ENCODE measurements at regions not wholly inside any gene's neighbourhood (a gene's known extent, or its start where the extent isn't known, plus 50 kb on each side); places are given as distances from the start of the nearest gene placed in this dataset.

DNA sequence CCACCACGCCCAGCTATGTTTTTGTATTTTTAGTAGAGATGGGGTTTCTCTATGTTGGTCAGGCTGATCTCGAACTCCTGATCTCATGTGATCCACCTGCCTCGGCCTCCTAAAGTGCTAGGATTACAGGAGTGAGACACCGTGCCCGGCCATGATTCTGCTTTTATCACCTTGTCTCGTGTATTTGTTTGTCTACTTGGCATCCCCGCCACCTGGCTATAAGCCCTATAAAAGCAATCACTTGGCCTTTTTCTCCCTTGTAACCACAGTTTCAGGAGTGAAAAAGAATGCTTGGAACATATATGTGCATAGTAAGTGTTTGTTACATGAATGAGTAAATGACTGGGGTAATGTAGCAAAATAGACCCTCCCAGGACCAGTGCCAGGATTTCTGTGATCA is 77.5 kb upstream of the PAPOLG start:
- no peak overlapping the region for H3K4me3 ChIP-seq (ENCODE audit: low read depth, low read length)
- TF ChIP-seq CTCF (IDR thresholded peaks at IDR 0.05; ENCODE audit: low read depth, low read length): no peak
- in situ Hi-C loops (cut with HindIII; ENCODE audit: low sequenced_read_pairs): no loop called here
- DNase-seq (ENCODE audit: low read depth, low spot score): no peak

- TF ChIP-seq CTCF (IDR thresholded peaks at IDR 0.05; ENCODE audit: low read depth, low read length): no peak
- in situ Hi-C loops (cut with HindIII; ENCODE audit: low sequenced_read_pairs): no loop called here
- DNase-seq (ENCODE audit: low read depth, low spot score): no peak
- H3K4me3 ChIP-seq (ENCODE audit: low read depth, low read length): no peak overlapping the region
Measured at GRCh38 chr2:60679036-60679780, 76.9 kb upstream of the PAPOLG start.

DNA sequence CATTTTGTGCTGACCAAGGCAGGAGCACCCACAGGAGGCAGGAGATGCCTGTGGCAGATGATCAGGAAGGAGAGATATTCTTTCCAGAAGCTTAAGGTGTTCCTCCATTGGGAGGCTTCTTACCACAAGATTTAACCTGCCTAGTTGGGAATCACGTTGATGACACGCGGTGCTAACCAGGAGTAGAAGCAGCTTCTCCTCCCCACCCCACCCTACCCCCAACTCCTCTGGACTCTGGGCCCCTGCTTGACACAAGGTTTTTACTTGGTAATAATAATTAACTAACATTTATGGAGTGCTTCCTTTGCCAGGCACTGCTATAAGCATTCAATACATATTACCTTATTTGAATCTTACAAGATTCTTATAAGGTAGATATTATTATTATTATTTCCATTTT is 62.5 kb upstream of the PAPOLG start:
- TF ChIP-seq CTCF (IDR thresholded peaks at IDR 0.05; ENCODE audit: low read depth, low read length): no peak
- in situ Hi-C loops (cut with HindIII; ENCODE audit: low sequenced_read_pairs): no loop called here
- no peak overlapping the region for H3K4me3 ChIP-seq (ENCODE audit: low read depth, low read length)
- DNase-seq (ENCODE audit: low read depth, low spot score): no peak

GRCh38 chr2:60695793-60696192 is 60.3 kb upstream of the PAPOLG start:
- no peak for TF ChIP-seq CTCF (IDR thresholded peaks at IDR 0.05; ENCODE audit: low read depth, low read length)
- in situ Hi-C loops (cut with HindIII; ENCODE audit: low sequenced_read_pairs): no loop called here
- H3K4me3 ChIP-seq (ENCODE audit: low read depth, low read length): no peak overlapping the region
- no peak for DNase-seq (ENCODE audit: low read depth, low spot score)

DNA sequence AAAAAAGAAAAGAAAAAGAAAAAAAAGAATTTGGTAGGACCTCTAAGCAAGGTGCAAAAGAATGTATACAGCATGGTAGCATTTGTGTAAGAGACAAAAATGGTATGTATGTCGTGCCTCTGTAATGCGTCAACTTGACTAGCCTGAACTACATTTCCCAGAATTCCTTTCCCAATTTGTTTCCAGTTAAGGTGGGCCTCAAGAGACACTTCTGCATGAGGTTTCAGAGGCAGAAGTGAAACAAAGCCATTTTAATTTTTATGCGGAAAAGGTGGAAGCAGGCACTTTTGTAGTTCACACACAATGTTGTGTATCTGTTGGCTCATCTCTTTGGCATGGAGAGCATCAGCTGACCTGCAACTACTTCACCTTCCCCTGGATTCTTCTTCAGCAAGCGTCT is 56.5 kb upstream of the PAPOLG start:
- in situ Hi-C loops (cut with HindIII; ENCODE audit: low sequenced_read_pairs): no loop called here
- TF ChIP-seq CTCF (IDR thresholded peaks at IDR 0.05; ENCODE audit: low read depth, low read length): no peak
- no peak overlapping the region for H3K4me3 ChIP-seq (ENCODE audit: low read depth, low read length)
- DNase-seq (ENCODE audit: low read depth, low spot score): no peak

DNA sequence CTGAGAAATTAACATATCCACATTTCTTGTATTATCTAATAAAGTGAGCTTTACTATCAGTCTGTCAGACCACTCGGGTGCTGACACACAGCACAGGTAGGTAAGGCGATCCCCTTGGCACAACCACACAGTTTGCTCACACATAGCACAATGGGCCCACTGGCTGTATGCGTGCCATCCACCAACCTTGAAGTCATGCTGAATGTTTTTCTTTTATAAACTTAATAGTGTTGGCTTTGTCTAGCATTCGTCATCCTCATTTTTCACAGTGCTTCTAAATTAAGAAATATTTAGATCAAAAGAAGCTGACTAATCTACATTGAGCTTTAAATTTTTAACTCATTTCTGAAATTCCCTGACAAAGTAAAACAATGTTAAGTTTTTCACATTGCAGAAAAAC is 50.0 kb upstream of the PAPOLG start:
- in situ Hi-C loops (cut with HindIII; ENCODE audit: low sequenced_read_pairs): no loop called here
- peak; percentile 33 for DNase-seq (ENCODE audit: low read depth, low spot score)
- TF ChIP-seq CTCF (IDR thresholded peaks at IDR 0.05; ENCODE audit: low read depth, low read length): no peak
- no peak overlapping the region for H3K4me3 ChIP-seq (ENCODE audit: low read depth, low read length)

All from astrocyte of the spinal cord (primary cell).